Esophagus squamous epithelium (tissue), 4 donors: ENCODE measurements at regions not wholly inside any gene's neighbourhood (a gene's known extent, or its start where the extent isn't known, plus 50 kb on each side); places are given as distances from the start of the nearest gene placed in this dataset.

Experiments
- CTCF ChIP-seq, 6 experiments: fragments of 450-650 bp in 4 of 6; fragments of 200-600 bp in 2 of 6; sonication (generic) in 2 of 6; IDR thresholded peaks; one replicate each; pipeline ENCODE4 v1.5.1; 2016 to 2019; ENCODE audit warnings: antibody characterized with exemption in 6 of 6, mild to moderate bottlenecking in 4 of 6, moderate library complexity in 4 of 6
- POLR2A ChIP-seq, 4 donors: fragments of 450-650 bp; IDR thresholded peaks; one replicate each; pipeline ENCODE4 v1.6.1; 2017; ENCODE audit warnings: antibody characterized with exemption in 4 of 4, mild to moderate bottlenecking in 4 of 4, moderate library complexity in 3 of 4

GRCh38 chr5:109994135-109994534, 304.4 kb downstream of the MAN2A1 start:
- no peak for TF ChIP-seq POLR2A (IDR thresholded peaks at IDR 0.05)
- no peak for TF ChIP-seq CTCF (IDR thresholded peaks at IDR 0.05)
